SK-N-SH (cell line): ENCODE measurements at regions not wholly inside any gene's neighbourhood (a gene's known extent, or its start where the extent isn't known, plus 50 kb on each side); places are given as distances from the start of the nearest gene placed in this dataset.

Source experiments
- CTCF ChIA-PET: fragments of 300-600, 350-600 bp; formaldehyde crosslinking; extraction: SDS; loops from one replicate; lab custom pipeline; 2021; lab: Yijun Ruan, JAX
- POLR2A ChIA-PET: fragments of 350-600 bp; sonication (Branson Sonifier 250); formaldehyde crosslinking; extraction: SDS; loops from one replicate; lab custom pipeline; 2020; ENCODE audit warnings: antibody characterized with exemption, inconsistent platforms; lab: Yijun Ruan, JAX
- DNase-seq: peaks from one replicate; pipeline ENCODE4 v3.0.0; 2012
- H2AFZ ChIP-seq: fragments of 200-600 bp; sonication (generic); 2 replicates; pipeline ENCODE4 v1.8.1; 2016; ENCODE audit warnings: antibody characterized with exemption, mild to moderate bottlenecking, low read depth
- H3F3A ChIP-seq: fragments of 200-600 bp; sonication (generic); replicated peaks from 2 replicates; pipeline ENCODE3; 2016; ENCODE audit warnings: antibody characterized with exemption, mild to moderate bottlenecking; ENCODE audit not compliant: insufficient read depth
- H3K27ac ChIP-seq, 2 experiments: fragments of 200-500 bp in 1 of 2; fragments of 200-600 bp in 1 of 2; sonication (Bioruptor generic) in 1 of 2; sonication (generic), shearing (Covaris generic) in 1 of 2; 2 replicates each; pipeline versions ENCODE4 v1.5.1 to v1.6.1; 2014 to 2016; ENCODE audit warnings: low read depth in 2 of 2, inconsistent platforms in 1 of 2, low read length in 1 of 2, mild to moderate bottlenecking in 1 of 2, mixed read lengths in 1 of 2
- H3K27me3 ChIP-seq: fragments of 200-600 bp; sonication (generic), shearing (Covaris generic); 2 replicates; pipeline ENCODE4 v1.6.1; 2016; ENCODE audit warnings: mixed run types; ENCODE audit not compliant: insufficient read depth
- H3K36me3 ChIP-seq, 2 experiments: fragments of 200-500 bp in 1 of 2; fragments of 200-600 bp in 1 of 2; sonication (Bioruptor generic) in 1 of 2; sonication (generic) in 1 of 2; replicated peaks in 1 of 2; 2 replicates each; pipeline versions ENCODE3 to v1.5.1; 2014 to 2016; ENCODE audit warnings: low read length in 1 of 2, mild to moderate bottlenecking in 1 of 2; ENCODE audit not compliant: insufficient read depth in 2 of 2, control insufficient read depth in 1 of 2
- H3K4me1 ChIP-seq, 2 experiments: fragments of 200-500 bp in 1 of 2; fragments of 200-600 bp in 1 of 2; sonication (Bioruptor generic) in 1 of 2; sonication (generic), shearing (Covaris generic) in 1 of 2; 2 replicates each; pipeline versions ENCODE4 v1.5.1 to v1.6.1; 2014 to 2016; ENCODE audit warnings: low read depth in 1 of 2, low read length in 1 of 2, mixed run types in 1 of 2; ENCODE audit not compliant: insufficient read depth in 2 of 2, control insufficient read depth in 1 of 2
- H3K4me2 ChIP-seq: fragments of 200-600 bp; sonication (generic), shearing (Covaris generic); 2 replicates; pipeline ENCODE4 v1.6.1; 2017; ENCODE audit warnings: mixed run types
- H3K4me3 ChIP-seq, 2 experiments: fragments of 200-500 bp in 1 of 2; fragments of 200-600 bp in 1 of 2; sonication (Bioruptor generic) in 1 of 2; sonication (generic), shearing (Covaris generic) in 1 of 2; 2 replicates each; pipeline versions ENCODE4 v1.5.1 to v1.8.1; 2014 to 2016; ENCODE audit warnings: low read depth in 2 of 2, inconsistent platforms in 1 of 2, low read length in 1 of 2, mild to moderate bottlenecking in 1 of 2, mixed read lengths in 1 of 2, moderate library complexity in 1 of 2
- H3K79me2 ChIP-seq: fragments of 200-600 bp; sonication (generic); 2 replicates; pipeline ENCODE4 v1.8.1; 2017; ENCODE audit warnings: mild to moderate bottlenecking; ENCODE audit not compliant: insufficient read depth
- H3K9ac ChIP-seq: fragments of 200-600 bp; sonication (generic); 2 replicates; pipeline ENCODE4 v1.6.1; 2017; ENCODE audit warnings: mixed run types
- H3K9me2 ChIP-seq: fragments of 200-600 bp; sonication (generic); 2 replicates; pipeline ENCODE4 v1.6.1; 2017; ENCODE audit warnings: mixed run types
- H3K9me3 ChIP-seq: fragments of 200-600 bp; sonication (generic); 2 replicates; pipeline ENCODE4 v1.6.1; 2017; ENCODE audit warnings: mixed run types, mild to moderate bottlenecking, moderate library complexity
- H4K20me1 ChIP-seq: fragments of 200-600 bp; sonication (generic); 2 replicates; pipeline ENCODE4 v1.6.1; 2017; ENCODE audit warnings: mild to moderate bottlenecking, mixed run types; ENCODE audit not compliant: insufficient read depth
- ELF1 ChIP-seq: IDR thresholded peaks from 2 replicates; pipeline ENCODE4 v1.4.0; 2012
- EP300 ChIP-seq, 2 experiments: IDR thresholded peaks; 2 replicates each; pipeline versions ENCODE4 v1.4.0 to v1.6.1; 2012; ENCODE audit warnings: borderline replicate concordance in 1 of 2, low read depth in 1 of 2, low read length in 1 of 2
- EZH2phosphoT487 ChIP-seq: fragments of 200-600 bp; sonication (generic); IDR thresholded peaks from 2 replicates; pipeline ENCODE4 v1.6.1; 2017; ENCODE audit warnings: low read depth, mixed run types, mild to moderate bottlenecking, antibody characterized with exemption, moderate library complexity, borderline replicate concordance
- FOSL2 ChIP-seq: IDR thresholded peaks from 2 replicates; pipeline ENCODE4 v1.4.0; 2012; ENCODE audit warnings: low read depth, mild to moderate bottlenecking, moderate library complexity, borderline replicate concordance
- FOXJ3 ChIP-seq: sonication (generic); formaldehyde crosslinking; IDR thresholded peaks from 2 replicates; pipeline ENCODE4 v1.5.1; 2020; ENCODE audit warnings: mild to moderate bottlenecking, missing genetic modification reagents
- GABPA ChIP-seq: IDR thresholded peaks from 2 replicates; pipeline ENCODE4 v1.4.0; 2012; ENCODE audit warnings: low read depth, mild to moderate bottlenecking
- GATA2 ChIP-seq: sonication (generic); formaldehyde crosslinking; IDR thresholded peaks from 2 replicates; pipeline ENCODE4 v1.5.0; 2020; ENCODE audit warnings: mild to moderate bottlenecking, missing genetic modification reagents
- JUND ChIP-seq: IDR thresholded peaks from 2 replicates; pipeline ENCODE4 v1.4.0; 2012
- MEF2A ChIP-seq: IDR thresholded peaks from 2 replicates; pipeline ENCODE4 v1.4.0; 2012; ENCODE audit warnings: low read depth, borderline replicate concordance
- NRF1 ChIP-seq: IDR thresholded peaks from 2 replicates; pipeline ENCODE4 v1.6.1; 2012; ENCODE audit warnings: low read depth, mild to moderate bottlenecking, low read length
- RFX5 ChIP-seq: IDR thresholded peaks from 2 replicates; pipeline ENCODE4 v1.6.1; 2012; ENCODE audit warnings: mild to moderate bottlenecking, improper control_type of control experiment, low read length
- SMC3 ChIP-seq: IDR thresholded peaks from 2 replicates; pipeline ENCODE4 v1.6.1; 2012; ENCODE audit warnings: low read depth, low read length, improper control_type of control experiment
- TEAD4 ChIP-seq: IDR thresholded peaks from 2 replicates; pipeline ENCODE4 v1.4.0; 2012; ENCODE audit warnings: mild to moderate bottlenecking, borderline replicate concordance; ENCODE audit not compliant: insufficient read depth
- YY1 ChIP-seq: IDR thresholded peaks from 2 replicates; pipeline ENCODE4 v1.4.0; 2012; ENCODE audit warnings: low read depth, mild to moderate bottlenecking
- WGBS: methylation state at CpG from one replicate; pipeline ENCODE4 v1.1.6; 2017; ENCODE audit warnings: low lambda C conversion rate; 5-methylcytosine and 5-hydroxymethylcytosine counted together
- TF ChIP-seq, protein P1 (sequence below): IDR thresholded peaks from 2 replicates; pipeline ENCODE4 v1.4.0; 2012; ENCODE audit warnings: low read depth
- TF ChIP-seq, protein P2 (sequence below): IDR thresholded peaks from 2 replicates; pipeline ENCODE4 v1.6.1; 2012; ENCODE audit warnings: mild to moderate bottlenecking, low read depth, low read length, moderate library complexity
- TF ChIP-seq, protein P3 (sequence below): fragments of 200-600 bp; sonication (generic); IDR thresholded peaks from 2 replicates; pipeline ENCODE4 v1.6.1; 2017; ENCODE audit warnings: antibody characterized with exemption, mild to moderate bottlenecking, moderate library complexity
- TF ChIP-seq, protein P4 (sequence below): IDR thresholded peaks from 2 replicates; pipeline ENCODE4 v1.4.0; 2012; ENCODE audit warnings: low read depth, borderline replicate concordance
- TF ChIP-seq, protein P5 (sequence below): IDR thresholded peaks from 2 replicates; pipeline ENCODE4 v1.4.0; 2012; ENCODE audit warnings: low read depth, borderline replicate concordance

DNA sequence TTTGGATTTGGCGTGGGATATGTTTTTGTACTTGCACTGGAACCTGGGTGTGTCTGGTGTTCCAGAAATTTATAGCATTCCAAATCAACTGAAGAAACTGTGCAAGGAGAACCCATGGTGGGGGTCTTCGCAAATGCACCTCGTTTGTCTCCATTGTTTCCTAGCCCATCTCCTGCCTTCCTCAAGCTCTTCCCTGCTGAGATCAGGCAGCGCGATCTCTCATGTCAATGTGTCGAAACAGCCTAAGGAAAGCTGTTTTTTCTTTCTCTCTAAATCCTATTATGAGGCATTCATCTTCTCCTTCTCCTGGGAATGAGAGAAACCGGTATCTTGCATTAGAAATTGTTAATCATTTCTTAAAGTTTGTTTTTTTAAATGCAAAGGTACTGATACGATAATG is 131.0 kb downstream of the KLF5 start:
- no peaks in the 10 kb centered on the region for H4K20me1 ChIP-seq
- H3K4me3 ChIP-seq = no peak overlapping the region
- no peaks in the 10 kb centered on the region for H3K36me3 ChIP-seq
- CTCF ChIA-PET = no interaction called here
- no peaks in the 10 kb centered on the region for H3K27me3 ChIP-seq
- H3K79me2 ChIP-seq = no peaks in the 10 kb centered on the region; the same call in 1 of the 2 replicates
- H3K9me2 ChIP-seq = no peaks in the 10 kb centered on the region
- POLR2A ChIA-PET = no interaction called here
- 77% methylated on average over 8 of the region's 8 CpGs for WGBS
- no peak for DNase-seq
- no peak overlapping the region for H3K9ac ChIP-seq
- no peaks in the 10 kb centered on the region for H3F3A ChIP-seq
- peaks cover 0 to 3% of the 10 kb centered on the region in 2 experiments; a peak in 1 of 4 replicates for H3K4me1 ChIP-seq
- no peak overlapping the region for H2AFZ ChIP-seq
- no peak overlapping the region for H3K4me2 ChIP-seq
- TF ChIP-seq TEAD4 (no peak), GABPA (no peak), RFX5 (no peak), JUND (no peak), FOXJ3 (no peak), GATA2 (no peak), EP300 (IDR thresholded peaks at IDR 0.05; ENCODE audit: borderline replicate concordance in 1 of 2, low read depth in 1 of 2, low read length in 1 of 2) (no peak), NRF1 (no peak), MEF2A (no peak), SMC3 (no peak)
- TF ChIP-seq, protein P1, sequence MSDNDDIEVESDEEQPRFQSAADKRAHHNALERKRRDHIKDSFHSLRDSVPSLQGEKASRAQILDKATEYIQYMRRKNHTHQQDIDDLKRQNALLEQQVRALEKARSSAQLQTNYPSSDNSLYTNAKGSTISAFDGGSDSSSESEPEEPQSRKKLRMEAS = no peak
- TF ChIP-seq, protein P2, sequence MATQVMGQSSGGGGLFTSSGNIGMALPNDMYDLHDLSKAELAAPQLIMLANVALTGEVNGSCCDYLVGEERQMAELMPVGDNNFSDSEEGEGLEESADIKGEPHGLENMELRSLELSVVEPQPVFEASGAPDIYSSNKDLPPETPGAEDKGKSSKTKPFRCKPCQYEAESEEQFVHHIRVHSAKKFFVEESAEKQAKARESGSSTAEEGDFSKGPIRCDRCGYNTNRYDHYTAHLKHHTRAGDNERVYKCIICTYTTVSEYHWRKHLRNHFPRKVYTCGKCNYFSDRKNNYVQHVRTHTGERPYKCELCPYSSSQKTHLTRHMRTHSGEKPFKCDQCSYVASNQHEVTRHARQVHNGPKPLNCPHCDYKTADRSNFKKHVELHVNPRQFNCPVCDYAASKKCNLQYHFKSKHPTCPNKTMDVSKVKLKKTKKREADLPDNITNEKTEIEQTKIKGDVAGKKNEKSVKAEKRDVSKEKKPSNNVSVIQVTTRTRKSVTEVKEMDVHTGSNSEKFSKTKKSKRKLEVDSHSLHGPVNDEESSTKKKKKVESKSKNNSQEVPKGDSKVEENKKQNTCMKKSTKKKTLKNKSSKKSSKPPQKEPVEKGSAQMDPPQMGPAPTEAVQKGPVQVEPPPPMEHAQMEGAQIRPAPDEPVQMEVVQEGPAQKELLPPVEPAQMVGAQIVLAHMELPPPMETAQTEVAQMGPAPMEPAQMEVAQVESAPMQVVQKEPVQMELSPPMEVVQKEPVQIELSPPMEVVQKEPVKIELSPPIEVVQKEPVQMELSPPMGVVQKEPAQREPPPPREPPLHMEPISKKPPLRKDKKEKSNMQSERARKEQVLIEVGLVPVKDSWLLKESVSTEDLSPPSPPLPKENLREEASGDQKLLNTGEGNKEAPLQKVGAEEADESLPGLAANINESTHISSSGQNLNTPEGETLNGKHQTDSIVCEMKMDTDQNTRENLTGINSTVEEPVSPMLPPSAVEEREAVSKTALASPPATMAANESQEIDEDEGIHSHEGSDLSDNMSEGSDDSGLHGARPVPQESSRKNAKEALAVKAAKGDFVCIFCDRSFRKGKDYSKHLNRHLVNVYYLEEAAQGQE = no peak
- H3K27ac ChIP-seq = no peak overlapping the region
- no peaks in the 10 kb centered on the region for H3K9me3 ChIP-seq

DNA sequence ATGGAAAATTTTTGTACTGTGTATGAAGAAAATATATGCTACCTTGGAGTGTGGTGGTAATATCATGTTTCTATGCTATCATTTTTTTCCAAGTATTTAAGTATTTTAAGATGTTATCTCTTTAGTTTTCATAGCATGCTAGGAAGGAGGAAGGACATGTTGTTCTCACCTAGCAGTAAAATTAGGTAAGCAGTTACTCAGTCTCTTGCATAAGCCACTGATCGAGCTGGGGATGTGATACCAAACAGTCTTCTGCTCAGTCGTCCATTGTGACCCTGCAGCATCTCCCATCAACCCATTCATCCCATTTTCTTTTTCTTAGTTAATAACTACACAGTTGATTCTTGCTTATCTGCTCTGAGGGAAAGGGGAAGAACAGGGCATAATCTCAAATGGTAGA is 130.6 kb downstream of the KLF5 start:
- Histone ChIP-seq H3K27ac (no peak overlapping the region), H2AFZ (no peak overlapping the region), H4K20me1 (no peaks in the 10 kb centered on the region), H3F3A (no peaks in the 10 kb centered on the region), H3K4me1 (peaks cover 0 to 3% of the 10 kb centered on the region in 2 experiments; a peak in 1 of 4 replicates), H3K9me2 (no peaks in the 10 kb centered on the region), H3K9ac (no peak overlapping the region), H3K4me2 (no peak overlapping the region), H3K79me2 (no peaks in the 10 kb centered on the region), H3K36me3 (no peaks in the 10 kb centered on the region), H3K4me3 (no peak overlapping the region), H3K27me3 (no peaks in the 10 kb centered on the region), H3K9me3 (no peaks in the 10 kb centered on the region)
- POLR2A ChIA-PET = no interaction called here
- 58% methylated on average over 2 of the region's 2 CpGs for WGBS
- DNase-seq = no peak
- CTCF ChIA-PET = no interaction called here
- TF ChIP-seq, protein P3, sequence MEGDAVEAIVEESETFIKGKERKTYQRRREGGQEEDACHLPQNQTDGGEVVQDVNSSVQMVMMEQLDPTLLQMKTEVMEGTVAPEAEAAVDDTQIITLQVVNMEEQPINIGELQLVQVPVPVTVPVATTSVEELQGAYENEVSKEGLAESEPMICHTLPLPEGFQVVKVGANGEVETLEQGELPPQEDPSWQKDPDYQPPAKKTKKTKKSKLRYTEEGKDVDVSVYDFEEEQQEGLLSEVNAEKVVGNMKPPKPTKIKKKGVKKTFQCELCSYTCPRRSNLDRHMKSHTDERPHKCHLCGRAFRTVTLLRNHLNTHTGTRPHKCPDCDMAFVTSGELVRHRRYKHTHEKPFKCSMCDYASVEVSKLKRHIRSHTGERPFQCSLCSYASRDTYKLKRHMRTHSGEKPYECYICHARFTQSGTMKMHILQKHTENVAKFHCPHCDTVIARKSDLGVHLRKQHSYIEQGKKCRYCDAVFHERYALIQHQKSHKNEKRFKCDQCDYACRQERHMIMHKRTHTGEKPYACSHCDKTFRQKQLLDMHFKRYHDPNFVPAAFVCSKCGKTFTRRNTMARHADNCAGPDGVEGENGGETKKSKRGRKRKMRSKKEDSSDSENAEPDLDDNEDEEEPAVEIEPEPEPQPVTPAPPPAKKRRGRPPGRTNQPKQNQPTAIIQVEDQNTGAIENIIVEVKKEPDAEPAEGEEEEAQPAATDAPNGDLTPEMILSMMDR = no peak
- TF ChIP-seq GATA2 = no peak
- no peak for TF ChIP-seq FOSL2
- no peak for TF ChIP-seq YY1
- TF ChIP-seq NRF1 = no peak
- TF ChIP-seq, protein P4, sequence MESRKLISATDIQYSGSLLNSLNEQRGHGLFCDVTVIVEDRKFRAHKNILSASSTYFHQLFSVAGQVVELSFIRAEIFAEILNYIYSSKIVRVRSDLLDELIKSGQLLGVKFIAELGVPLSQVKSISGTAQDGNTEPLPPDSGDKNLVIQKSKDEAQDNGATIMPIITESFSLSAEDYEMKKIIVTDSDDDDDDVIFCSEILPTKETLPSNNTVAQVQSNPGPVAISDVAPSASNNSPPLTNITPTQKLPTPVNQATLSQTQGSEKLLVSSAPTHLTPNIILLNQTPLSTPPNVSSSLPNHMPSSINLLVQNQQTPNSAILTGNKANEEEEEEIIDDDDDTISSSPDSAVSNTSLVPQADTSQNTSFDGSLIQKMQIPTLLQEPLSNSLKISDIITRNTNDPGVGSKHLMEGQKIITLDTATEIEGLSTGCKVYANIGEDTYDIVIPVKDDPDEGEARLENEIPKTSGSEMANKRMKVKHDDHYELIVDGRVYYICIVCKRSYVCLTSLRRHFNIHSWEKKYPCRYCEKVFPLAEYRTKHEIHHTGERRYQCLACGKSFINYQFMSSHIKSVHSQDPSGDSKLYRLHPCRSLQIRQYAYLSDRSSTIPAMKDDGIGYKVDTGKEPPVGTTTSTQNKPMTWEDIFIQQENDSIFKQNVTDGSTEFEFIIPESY = no peak
- TF ChIP-seq EZH2phosphoT487 = no peak
- TF ChIP-seq, protein P5, sequence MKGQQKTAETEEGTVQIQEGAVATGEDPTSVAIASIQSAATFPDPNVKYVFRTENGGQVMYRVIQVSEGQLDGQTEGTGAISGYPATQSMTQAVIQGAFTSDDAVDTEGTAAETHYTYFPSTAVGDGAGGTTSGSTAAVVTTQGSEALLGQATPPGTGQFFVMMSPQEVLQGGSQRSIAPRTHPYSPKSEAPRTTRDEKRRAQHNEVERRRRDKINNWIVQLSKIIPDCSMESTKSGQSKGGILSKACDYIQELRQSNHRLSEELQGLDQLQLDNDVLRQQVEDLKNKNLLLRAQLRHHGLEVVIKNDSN = no peak
- no peak for TF ChIP-seq EP300 (IDR thresholded peaks at IDR 0.05; ENCODE audit: borderline replicate concordance in 1 of 2, low read depth in 1 of 2, low read length in 1 of 2)
- TF ChIP-seq GABPA = no peak
- no peak for TF ChIP-seq ELF1
- no peak for TF ChIP-seq FOXJ3
